CD14-positive monocyte (primary cell): ENCODE measurements at regions not wholly inside any gene's neighbourhood (a gene's known extent, or its start where the extent isn't known, plus 50 kb on each side); places are given as distances from the start of the nearest gene placed in this dataset.
A peak's percentile ranks its signal among the peaks of the same experiment; 100 is the strongest.

Experiments
- DNase-seq, 3 donors: peaks; one replicate each; pipeline ENCODE4 v3.0.0-alpha.2; 2011 to 2022
- H2AFZ ChIP-seq: 2 replicates; pipeline ENCODE4 v1.6.0; 2012; ENCODE audit warnings: mild to moderate bottlenecking, low read depth, low read length, inconsistent platforms; ENCODE audit not compliant: insufficient read depth, poor library complexity, severe bottlenecking
- H3K27ac ChIP-seq, 2 donors: 1 replicate in 1 of 2; 2 replicates in 1 of 2; pipeline ENCODE4 v1.5.1; 2012 to 2013; ENCODE audit warnings: low read length in 2 of 2, control low read depth in 1 of 2, inconsistent platforms in 1 of 2, low read depth in 1 of 2, mild to moderate bottlenecking in 1 of 2
- H3K27me3 ChIP-seq, 2 donors: one replicate each; pipeline versions ENCODE4 v1.6.0 to v1.6.1; 2011 to 2013; ENCODE audit warnings: low read length in 2 of 2; ENCODE audit not compliant: control insufficient read depth in 2 of 2, insufficient read depth in 2 of 2
- H3K36me3 ChIP-seq, 2 donors: replicated peaks in 1 of 2; 1 replicate in 1 of 2; 2 replicates in 1 of 2; pipeline versions ENCODE4 v1.5.1 to v1.6.1; 2012 to 2013; ENCODE audit warnings: low read length in 2 of 2, control low read depth in 1 of 2, inconsistent platforms in 1 of 2, mild to moderate bottlenecking in 1 of 2; ENCODE audit not compliant: insufficient read depth in 2 of 2, control insufficient read depth in 1 of 2
- H3K4me1 ChIP-seq, 2 donors: 1 replicate in 1 of 2; 2 replicates in 1 of 2; pipeline versions ENCODE4 v1.5.1 to v1.6.1; 2012 to 2013; ENCODE audit warnings: low read length in 2 of 2, control low read depth in 1 of 2, inconsistent platforms in 1 of 2, mild to moderate bottlenecking in 1 of 2, moderate library complexity in 1 of 2; ENCODE audit not compliant: insufficient read depth in 2 of 2, control insufficient read depth in 1 of 2
- H3K4me2 ChIP-seq: replicated peaks from 2 replicates; pipeline ENCODE3; 2012; ENCODE audit warnings: low read length, moderate library complexity, mild to moderate bottlenecking; ENCODE audit not compliant: poor library complexity, severe bottlenecking; ENCODE audit errors: extremely low read depth
- H3K4me3 ChIP-seq, 3 experiments: fragments of 200-600 bp in 1 of 3; sonication (generic) in 1 of 3; replicated peaks in 1 of 3; 1 replicate in 2 of 3; 2 replicates in 1 of 3; pipeline ENCODE4 v1.5.1; 2011 to 2013; ENCODE audit warnings: low read length in 3 of 3, mild to moderate bottlenecking in 3 of 3, control low read depth in 2 of 3, low read depth in 2 of 3, inconsistent platforms in 1 of 3, moderate library complexity in 1 of 3
- H3K79me2 ChIP-seq: 2 replicates; pipeline ENCODE4 v1.6.0; 2012; ENCODE audit warnings: mild to moderate bottlenecking, control low read depth, inconsistent platforms, low read length, moderate library complexity; ENCODE audit not compliant: insufficient read depth
- H3K9ac ChIP-seq: 2 replicates; pipeline ENCODE4 v1.6.0; 2017; ENCODE audit warnings: low read length, mild to moderate bottlenecking; ENCODE audit not compliant: insufficient read depth, poor library complexity, severe bottlenecking
- H3K9me3 ChIP-seq, 2 donors: replicated peaks in 1 of 2; 1 replicate in 1 of 2; 2 replicates in 1 of 2; pipeline versions ENCODE4 v1.5.1 to v1.6.1; 2012 to 2013; ENCODE audit warnings: low read length in 2 of 2, control low read depth in 1 of 2; ENCODE audit not compliant: control insufficient read depth in 1 of 2, insufficient read depth in 1 of 2
- H4K20me1 ChIP-seq: 2 replicates; pipeline ENCODE4 v1.6.0; 2012; ENCODE audit warnings: mild to moderate bottlenecking, low read length, control low read depth, moderate library complexity; ENCODE audit not compliant: insufficient read depth
- H3K27ac Mint-ChIP-seq, 7 donors: one replicate each; pipeline ENCODE4 v1.8.0; 2020; ENCODE audit warnings: mild to moderate bottlenecking in 7 of 7, mixed read lengths in 7 of 7, moderate library complexity in 6 of 7, inconsistent platforms in 2 of 7
- H3K27me3 Mint-ChIP-seq, 3 donors: one replicate each; pipeline ENCODE4 v1.8.0; 2021 to 2022; ENCODE audit warnings: low read depth in 3 of 3, mild to moderate bottlenecking in 3 of 3, mixed read lengths in 3 of 3, moderate library complexity in 3 of 3, inconsistent platforms in 1 of 3
- H3K36me3 Mint-ChIP-seq, 2 donors: one replicate each; pipeline ENCODE4 v1.8.0; 2020; ENCODE audit warnings: mixed read lengths in 2 of 2, inconsistent platforms in 1 of 2, mild to moderate bottlenecking in 1 of 2
- H3K4me1 Mint-ChIP-seq: one replicate; pipeline ENCODE4 v1.8.0; 2020; ENCODE audit warnings: mild to moderate bottlenecking, mixed read lengths
- H3K4me3 Mint-ChIP-seq, 2 donors: one replicate each; pipeline ENCODE4 v1.8.0; 2020; ENCODE audit warnings: mild to moderate bottlenecking in 2 of 2, mixed read lengths in 2 of 2, moderate library complexity in 1 of 2
- H3K9me3 Mint-ChIP-seq, 7 donors: one replicate each; pipeline ENCODE4 v1.8.0; 2020 to 2022; ENCODE audit warnings: mixed read lengths in 7 of 7, mild to moderate bottlenecking in 6 of 7, moderate library complexity in 6 of 7, inconsistent platforms in 2 of 7
- WGBS: methylation state at CpG from one replicate; pipeline ENCODE4 v1.1.5; 2013; ENCODE audit warnings: missing lambda C conversion rate; ENCODE audit not compliant: insufficient coverage; 5-methylcytosine and 5-hydroxymethylcytosine counted together
- intact Hi-C, 2 donors: fragments of 100-400 bp; cut with micrococcal nuclease; formaldehyde crosslinking; loops; one replicate each; pipeline versions ENCODE4 v1.15.0 to v1.15.1; 2023
- TF ChIP-seq, protein P1 (sequence below): fragments of 200-600 bp; IDR thresholded peaks from one replicate; pipeline ENCODE4 v1.8.0; 2022; ENCODE audit warnings: antibody characterized with exemption, mild to moderate bottlenecking

DNA sequence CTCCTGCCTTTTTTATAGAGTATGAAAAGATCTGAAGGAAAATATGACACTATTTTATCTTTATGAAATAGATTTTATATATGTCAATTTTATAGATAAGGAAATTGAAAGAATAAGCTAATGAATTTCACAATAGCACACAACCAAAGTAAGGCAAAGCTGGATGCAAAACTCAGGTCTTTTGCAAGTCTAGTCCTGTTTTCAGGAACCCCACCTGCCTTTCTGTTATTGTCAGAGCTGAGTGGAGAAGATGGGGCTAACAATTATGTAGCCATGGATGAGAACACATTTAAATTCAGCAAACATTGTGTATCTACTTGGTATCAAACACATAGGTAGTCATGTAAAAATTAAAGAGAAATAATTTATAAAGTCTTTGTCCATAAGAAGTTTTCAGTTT is 161.5 kb upstream of the ZEB2 start:
- peaks cover 59% of the 10 kb centered on the region for H3K4me1 Mint-ChIP-seq
- Histone ChIP-seq H3K27ac (peak overlapping the region in 1 of 2 donors; percentile 94), H3K9me3 (no peaks in the 10 kb centered on the region), H3K27me3 (no peaks in the 10 kb centered on the region), H2AFZ (no peak overlapping the region), H3K36me3 (no peaks in the 10 kb centered on the region), H3K4me2 (no peak overlapping the region), H3K4me3 (no peak overlapping the region), H3K9ac (no peak overlapping the region), H3K79me2 (peaks cover 11% of the 10 kb centered on the region), H4K20me1 (no peaks in the 10 kb centered on the region), H3K4me1 (peaks cover 52 to 55% of the 10 kb centered on the region in 2 donors)
- no peaks in the 10 kb centered on the region for H3K9me3 Mint-ChIP-seq
- H3K27me3 Mint-ChIP-seq, result no peaks in the 10 kb centered on the region
- TF ChIP-seq, protein P1, sequence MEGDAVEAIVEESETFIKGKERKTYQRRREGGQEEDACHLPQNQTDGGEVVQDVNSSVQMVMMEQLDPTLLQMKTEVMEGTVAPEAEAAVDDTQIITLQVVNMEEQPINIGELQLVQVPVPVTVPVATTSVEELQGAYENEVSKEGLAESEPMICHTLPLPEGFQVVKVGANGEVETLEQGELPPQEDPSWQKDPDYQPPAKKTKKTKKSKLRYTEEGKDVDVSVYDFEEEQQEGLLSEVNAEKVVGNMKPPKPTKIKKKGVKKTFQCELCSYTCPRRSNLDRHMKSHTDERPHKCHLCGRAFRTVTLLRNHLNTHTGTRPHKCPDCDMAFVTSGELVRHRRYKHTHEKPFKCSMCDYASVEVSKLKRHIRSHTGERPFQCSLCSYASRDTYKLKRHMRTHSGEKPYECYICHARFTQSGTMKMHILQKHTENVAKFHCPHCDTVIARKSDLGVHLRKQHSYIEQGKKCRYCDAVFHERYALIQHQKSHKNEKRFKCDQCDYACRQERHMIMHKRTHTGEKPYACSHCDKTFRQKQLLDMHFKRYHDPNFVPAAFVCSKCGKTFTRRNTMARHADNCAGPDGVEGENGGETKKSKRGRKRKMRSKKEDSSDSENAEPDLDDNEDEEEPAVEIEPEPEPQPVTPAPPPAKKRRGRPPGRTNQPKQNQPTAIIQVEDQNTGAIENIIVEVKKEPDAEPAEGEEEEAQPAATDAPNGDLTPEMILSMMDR, result no peak
- H3K4me3 Mint-ChIP-seq, result no peak overlapping the region
- no peak for DNase-seq
- H3K27ac Mint-ChIP-seq, result peak overlapping the region in 6 of 7 donors; percentile 96 to 98 (median 97)
- peaks cover 3% of the 10 kb centered on the region in 2 donors for H3K36me3 Mint-ChIP-seq
- intact Hi-C loops, result no loop called here

DNA sequence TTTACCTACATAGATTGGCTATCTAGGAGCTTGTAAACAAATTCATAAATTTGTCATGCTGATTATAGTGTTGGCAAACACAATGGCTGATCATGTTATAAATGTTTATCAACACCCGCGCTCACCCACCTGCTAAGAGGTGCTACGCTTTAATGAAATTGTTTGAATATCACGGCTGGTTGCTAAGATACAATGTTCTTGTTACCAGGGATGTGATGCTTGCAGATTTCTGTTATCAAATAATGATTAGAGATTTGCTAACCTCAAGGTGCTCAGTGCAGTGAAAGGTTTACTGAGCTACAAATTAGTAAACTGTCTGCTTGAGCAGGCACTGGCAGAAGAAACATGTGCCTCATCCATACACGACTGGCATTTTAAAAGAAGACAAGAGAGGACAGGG is 160.0 kb upstream of the ZEB2 start:
- Histone ChIP-seq H3K4me3 (no peak overlapping the region), H2AFZ (no peak overlapping the region), H3K9ac (no peak overlapping the region), H3K27me3 (no peaks in the 10 kb centered on the region), H3K4me2 (no peak overlapping the region), H3K9me3 (no peaks in the 10 kb centered on the region), H3K27ac (no peak overlapping the region), H3K36me3 (no peaks in the 10 kb centered on the region), H3K4me1 (peaks cover 37 to 42% of the 10 kb centered on the region in 2 donors), H3K79me2 (peaks cover 9% of the 10 kb centered on the region), H4K20me1 (no peaks in the 10 kb centered on the region)
- H3K9me3 Mint-ChIP-seq, result no peaks in the 10 kb centered on the region
- TF ChIP-seq, protein P1, result no peak
- no peak overlapping the region for H3K27ac Mint-ChIP-seq
- no peak overlapping the region for H3K4me3 Mint-ChIP-seq
- 100% methylated on average over 2 of the region's 5 CpGs for WGBS
- peaks cover 50% of the 10 kb centered on the region for H3K4me1 Mint-ChIP-seq
- intact Hi-C loops, result no loop called here
- DNase-seq, result no peak
- no peaks in the 10 kb centered on the region for H3K27me3 Mint-ChIP-seq
- peaks cover 0 to 3% of the 10 kb centered on the region in 2 donors for H3K36me3 Mint-ChIP-seq
